ENCODE measurements at regions not wholly inside any gene's neighbourhood (a gene's known extent, or its start where the extent isn't known, plus 50 kb on each side); places are given as distances from the start of the nearest gene placed in this dataset.

DNA sequence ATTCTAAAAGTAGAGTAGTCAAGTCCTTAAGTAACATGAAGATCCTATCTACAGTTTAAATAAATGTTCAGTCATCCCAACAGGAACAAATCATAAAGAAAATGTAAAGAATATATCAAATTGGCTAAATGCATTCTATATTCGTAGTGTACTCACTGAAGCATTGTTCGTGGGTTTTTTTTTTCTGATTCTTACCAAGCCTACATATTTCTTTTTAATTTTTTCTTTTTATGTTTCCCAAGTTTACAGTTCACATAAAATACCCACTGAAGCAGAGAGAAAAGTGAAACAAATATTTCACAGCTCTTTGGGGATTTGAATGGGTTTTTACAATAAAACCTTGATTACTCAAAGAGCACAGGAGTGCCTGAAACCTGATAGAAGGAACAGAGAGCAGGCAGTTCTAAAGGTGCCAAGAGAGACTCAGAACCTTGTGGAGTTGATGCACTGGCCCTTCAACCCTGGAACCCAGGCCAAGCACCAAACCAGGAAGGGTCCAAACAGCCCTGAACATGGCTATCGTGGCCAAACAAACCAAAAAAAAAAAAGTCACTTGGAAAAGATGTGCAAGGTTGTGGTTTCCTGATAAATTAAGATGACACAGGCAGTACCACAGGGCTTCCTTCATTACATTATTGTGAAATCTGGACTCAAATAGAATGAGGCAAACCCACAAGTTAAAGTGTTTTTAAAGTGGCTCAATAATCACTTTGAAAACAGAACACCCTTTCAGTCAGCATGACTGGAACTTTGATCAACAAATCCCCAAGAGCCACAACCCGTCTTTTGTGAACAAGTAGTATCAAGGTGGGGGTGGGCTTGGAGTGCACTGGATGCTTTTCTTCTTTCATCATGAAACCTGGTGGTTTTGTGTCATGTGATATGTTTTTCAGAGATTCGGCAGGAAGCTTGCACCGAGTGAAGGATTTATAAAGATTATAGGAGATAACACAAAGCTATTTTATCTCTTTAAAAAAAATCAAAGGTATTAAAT is 245.0 kb upstream of the FN1 start (continued):
- TF ChIP-seq, protein P1, sequence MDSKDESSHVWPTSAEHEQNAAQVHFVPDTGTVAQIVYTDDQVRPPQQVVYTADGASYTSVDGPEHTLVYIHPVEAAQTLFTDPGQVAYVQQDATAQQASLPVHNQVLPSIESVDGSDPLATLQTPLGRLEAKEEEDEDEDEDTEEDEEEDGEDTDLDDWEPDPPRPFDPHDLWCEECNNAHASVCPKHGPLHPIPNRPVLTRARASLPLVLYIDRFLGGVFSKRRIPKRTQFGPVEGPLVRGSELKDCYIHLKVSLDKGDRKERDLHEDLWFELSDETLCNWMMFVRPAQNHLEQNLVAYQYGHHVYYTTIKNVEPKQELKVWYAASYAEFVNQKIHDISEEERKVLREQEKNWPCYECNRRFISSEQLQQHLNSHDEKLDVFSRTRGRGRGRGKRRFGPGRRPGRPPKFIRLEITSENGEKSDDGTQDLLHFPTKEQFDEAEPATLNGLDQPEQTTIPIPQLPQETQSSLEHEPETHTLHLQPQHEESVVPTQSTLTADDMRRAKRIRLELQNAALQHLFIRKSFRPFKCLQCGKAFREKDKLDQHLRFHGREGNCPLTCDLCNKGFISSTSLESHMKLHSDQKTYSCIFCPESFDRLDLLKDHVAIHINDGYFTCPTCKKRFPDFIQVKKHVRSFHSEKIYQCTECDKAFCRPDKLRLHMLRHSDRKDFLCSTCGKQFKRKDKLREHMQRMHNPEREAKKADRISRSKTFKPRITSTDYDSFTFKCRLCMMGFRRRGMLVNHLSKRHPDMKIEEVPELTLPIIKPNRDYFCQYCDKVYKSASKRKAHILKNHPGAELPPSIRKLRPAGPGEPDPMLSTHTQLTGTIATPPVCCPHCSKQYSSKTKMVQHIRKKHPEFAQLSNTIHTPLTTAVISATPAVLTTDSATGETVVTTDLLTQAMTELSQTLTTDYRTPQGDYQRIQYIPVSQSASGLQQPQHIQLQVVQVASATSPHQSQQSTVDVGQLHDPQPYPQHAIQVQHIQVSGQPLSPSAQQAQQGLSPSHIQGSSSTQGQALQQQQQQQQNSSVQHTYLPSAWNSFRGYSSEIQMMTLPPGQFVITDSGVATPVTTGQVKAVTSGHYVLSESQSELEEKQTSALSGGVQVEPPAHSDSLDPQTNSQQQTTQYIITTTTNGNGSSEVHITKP (CRISPR knock-in tag; IDR thresholded peaks at IDR 0.05; ENCODE audit: low read depth) = peak; percentile 64; the same call in 1 of the 2 replicates
- TF ChIP-seq ZC3H4 (CRISPR knock-in tag; IDR thresholded peaks at IDR 0.05; ENCODE audit: borderline replicate concordance) (no peak), FOSL1 (CRISPR knock-in tag; IDR thresholded peaks at IDR 0.05; ENCODE audit: borderline replicate concordance) (peak; percentile 78; the same call in 1 of the 2 replicates), SRSF1 (optimal IDR thresholded peaks at IDR 0.05; ENCODE audit: low read depth, low read length) (no peak), CAMTA2 (CRISPR knock-in tag; IDR thresholded peaks at IDR 0.05; ENCODE audit: borderline replicate concordance) (no peak), ELF1 (CRISPR knock-in tag; IDR thresholded peaks at IDR 0.05) (peak; percentile 78), ETV6 (CRISPR knock-in tag; conservative IDR thresholded peaks at IDR 0.05) (no peak), SRSF4 (IDR thresholded peaks at IDR 0.05; ENCODE audit: low read depth, low read length, poor library complexity, severe bottlenecking) (no peak), CHCHD3 (CRISPR knock-in tag; IDR thresholded peaks at IDR 0.05) (no peak), ZNF331 (CRISPR knock-in tag; IDR thresholded peaks at IDR 0.05) (peak; percentile 78), GZF1 (CRISPR knock-in tag; IDR thresholded peaks at IDR 0.05) (no peak), TGIF2 (CRISPR knock-in tag; IDR thresholded peaks at IDR 0.05) (peak; percentile 90), TOPORS (CRISPR knock-in tag; IDR thresholded peaks at IDR 0.05) (peak; percentile 88), ZNF556 (CRISPR knock-in tag; IDR thresholded peaks at IDR 0.05; ENCODE audit: borderline replicate concordance) (peak; percentile 90; the same call in 1 of the 2 replicates), ZNF256 (CRISPR knock-in tag; conservative IDR thresholded peaks at IDR 0.05) (0 out of 2 replicates have a peak, but pooled peaks have one; percentile 24), SPEN (CRISPR knock-in tag; IDR thresholded peaks at IDR 0.05; ENCODE audit: low read depth) (0 out of 2 replicates have a peak, but pooled peaks have one; percentile 24), NKX3-1 (CRISPR knock-in tag; IDR thresholded peaks at IDR 0.05) (peak; percentile 78; the same call in 1 of the 2 replicates), ZSCAN9 (CRISPR knock-in tag; IDR thresholded peaks at IDR 0.05; ENCODE audit: borderline replicate concordance) (peak; percentile 84; the same call in 1 of the 2 replicates)
- TF ChIP-seq, protein P2, sequence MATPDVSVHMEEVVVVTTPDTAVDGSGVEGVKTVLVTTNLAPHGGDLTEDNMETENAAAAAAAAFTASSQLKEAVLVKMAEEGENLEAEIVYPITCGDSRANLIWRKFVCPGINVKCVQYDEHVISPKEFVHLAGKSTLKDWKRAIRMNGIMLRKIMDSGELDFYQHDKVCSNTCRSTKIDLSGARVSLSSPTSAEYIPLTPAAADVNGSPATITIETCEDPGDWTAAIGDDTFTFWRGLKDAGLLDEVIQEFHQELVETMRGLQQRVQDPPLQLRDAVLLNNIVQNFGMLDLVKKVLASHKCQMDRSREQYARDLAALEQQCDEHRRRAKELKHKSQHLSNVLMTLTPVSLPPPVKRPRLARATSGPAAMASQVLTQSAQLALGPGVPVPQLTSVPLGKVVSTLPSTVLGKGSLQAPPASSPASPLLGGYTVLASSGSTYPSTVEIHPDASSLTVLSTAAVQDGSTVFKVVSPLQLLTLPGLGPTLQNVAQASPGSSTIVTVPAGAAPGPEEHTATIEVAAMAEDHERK (CRISPR knock-in tag; IDR thresholded peaks at IDR 0.05; ENCODE audit: low read depth) = no peak
- TF ChIP-seq, protein P3, sequence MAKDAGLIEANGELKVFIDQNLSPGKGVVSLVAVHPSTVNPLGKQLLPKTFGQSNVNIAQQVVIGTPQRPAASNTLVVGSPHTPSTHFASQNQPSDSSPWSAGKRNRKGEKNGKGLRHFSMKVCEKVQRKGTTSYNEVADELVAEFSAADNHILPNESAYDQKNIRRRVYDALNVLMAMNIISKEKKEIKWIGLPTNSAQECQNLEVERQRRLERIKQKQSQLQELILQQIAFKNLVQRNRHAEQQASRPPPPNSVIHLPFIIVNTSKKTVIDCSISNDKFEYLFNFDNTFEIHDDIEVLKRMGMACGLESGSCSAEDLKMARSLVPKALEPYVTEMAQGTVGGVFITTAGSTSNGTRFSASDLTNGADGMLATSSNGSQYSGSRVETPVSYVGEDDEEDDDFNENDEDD (CRISPR knock-in tag; IDR thresholded peaks at IDR 0.05; ENCODE audit: borderline replicate concordance) = peak; percentile 15; the same call in 1 of the 2 replicates

All from HepG2 (cell line).